Naive thymus-derived CD4-positive, alpha-beta T cell (primary cell): ENCODE measurements at regions not wholly inside any gene's neighbourhood (a gene's known extent, or its start where the extent isn't known, plus 50 kb on each side); places are given as distances from the start of the nearest gene placed in this dataset.

Experiments used
- ATAC-seq: fragments of 150-1000 bp; cut with Tn5 transposase; 2 replicates; pipeline ENCODE4 v1.10.0; 2021; ENCODE audit warnings: mild to moderate bottlenecking, moderate library complexity
- CTCF ChIA-PET: fragments of 350-600 bp; sonication (Branson Sonifier 250); formaldehyde crosslinking; loops from one replicate; lab custom pipeline; 2021; ENCODE audit warnings: antibody characterized with exemption; lab: Charles Lee
- POLR2A ChIA-PET: fragments of 350-600 bp; sonication (Branson Sonifier 250); formaldehyde crosslinking; loops from one replicate; lab custom pipeline; 2021; ENCODE audit warnings: antibody characterized with exemption, inconsistent platforms; lab: Charles Lee
- DNase-seq, 9 donors: peaks; one replicate each; pipeline versions ENCODE4 v3.0.0 to v3.0.0-alpha.2; 2020 to 2022; ENCODE audit warnings: mixed read lengths in 1 of 9
- H3K27ac ChIP-seq: one replicate; pipeline ENCODE4 v1.7.0; 2013; ENCODE audit warnings: mild to moderate bottlenecking, low read depth, low read length, moderate library complexity
- H3K27me3 ChIP-seq, 2 donors: one replicate each; pipeline ENCODE4 v1.7.0; 2013; ENCODE audit warnings: low read length in 2 of 2, mild to moderate bottlenecking in 2 of 2, moderate library complexity in 2 of 2; ENCODE audit not compliant: control insufficient read depth in 2 of 2, insufficient read depth in 2 of 2
- H3K36me3 ChIP-seq, 3 experiments: 1 replicate in 2 of 3; 2 replicates in 1 of 3; pipeline ENCODE4 v1.7.0; 2013; ENCODE audit warnings: low read length in 3 of 3, mild to moderate bottlenecking in 3 of 3, moderate library complexity in 1 of 3; ENCODE audit not compliant: insufficient read depth in 3 of 3, control insufficient read depth in 2 of 3
- H3K4me1 ChIP-seq, 2 donors: one replicate each; pipeline ENCODE4 v1.7.0; 2013; ENCODE audit warnings: low read length in 2 of 2, mild to moderate bottlenecking in 2 of 2, moderate library complexity in 1 of 2; ENCODE audit not compliant: control insufficient read depth in 2 of 2, insufficient read depth in 2 of 2
- H3K4me3 ChIP-seq: 2 replicates; pipeline ENCODE4 v1.7.0; 2013; ENCODE audit warnings: mild to moderate bottlenecking, low read length
- H3K9me3 ChIP-seq, 3 experiments: 1 replicate in 2 of 3; 2 replicates in 1 of 3; pipeline ENCODE4 v1.7.0; 2013; ENCODE audit warnings: low read length in 3 of 3; ENCODE audit not compliant: control insufficient read depth in 2 of 3
- H3K27ac Mint-ChIP-seq, 9 donors: one replicate each; pipeline ENCODE4 v1.8.0; 2020 to 2022; ENCODE audit warnings: mixed read lengths in 9 of 9, mild to moderate bottlenecking in 8 of 9, moderate library complexity in 5 of 9, inconsistent platforms in 2 of 9
- H3K27me3 Mint-ChIP-seq, 5 donors: one replicate each; pipeline ENCODE4 v1.8.0; 2021 to 2022; ENCODE audit warnings: mixed read lengths in 5 of 5, mild to moderate bottlenecking in 1 of 5
- H3K36me3 Mint-ChIP-seq, 5 donors: one replicate each; pipeline ENCODE4 v1.8.0; 2020 to 2022; ENCODE audit warnings: mixed read lengths in 5 of 5, mild to moderate bottlenecking in 3 of 5, inconsistent platforms in 1 of 5
- H3K4me1 Mint-ChIP-seq, 7 donors: one replicate each; pipeline ENCODE4 v1.8.0; 2020 to 2022; ENCODE audit warnings: mixed read lengths in 7 of 7, mild to moderate bottlenecking in 3 of 7, inconsistent platforms in 1 of 7
- H3K4me3 Mint-ChIP-seq, 10 donors: one replicate each; pipeline ENCODE4 v1.8.0; 2020 to 2022; ENCODE audit warnings: mild to moderate bottlenecking in 10 of 10, mixed read lengths in 10 of 10, moderate library complexity in 6 of 10, inconsistent platforms in 2 of 10
- H3K9me3 Mint-ChIP-seq, 11 donors: one replicate each; pipeline ENCODE4 v1.8.0; 2020 to 2022; ENCODE audit warnings: mixed read lengths in 11 of 11, mild to moderate bottlenecking in 4 of 11, inconsistent platforms in 1 of 11, moderate library complexity in 1 of 11
- intact Hi-C, 2 donors: fragments of 100-400 bp; cut with micrococcal nuclease; formaldehyde crosslinking; loops; one replicate each; pipeline ENCODE4 v1.15.1; 2023

- CTCF ChIA-PET: no interaction called here
- Mint-ChIP-seq H3K36me3 (no peaks in the 10 kb centered on the region), H3K9me3 (peaks cover 0 to 3% (median 0%) of the 10 kb centered on the region in 11 donors), H3K4me3 (no peak overlapping the region), H3K27me3 (peaks cover 0 to 3% (median 0%) of the 10 kb centered on the region in 5 donors), H3K4me1 (no peaks in the 10 kb centered on the region), H3K27ac (no peak overlapping the region)
- no peak for DNase-seq
- intact Hi-C loops: no loop called here
- H3K36me3 ChIP-seq: no peaks in the 10 kb centered on the region
- no peak for ATAC-seq
- no peaks in the 10 kb centered on the region for H3K27me3 ChIP-seq
- no peak overlapping the region for H3K4me3 ChIP-seq
- H3K27ac ChIP-seq: no peak overlapping the region
- no peaks in the 10 kb centered on the region for H3K4me1 ChIP-seq
- H3K9me3 ChIP-seq: no peaks in the 10 kb centered on the region
- POLR2A ChIA-PET: no interaction called here
These were observed 200.3 kb upstream of the MPHOSPH6 start for GRCh38 chr16:82370282-82370681.

GRCh38 chr16:82368041-82368440 is 198.0 kb upstream of the MPHOSPH6 start:
- ATAC-seq (no peak), DNase-seq (no peak)
- no peak overlapping the region for H3K27ac Mint-ChIP-seq
- intact Hi-C loops: no loop called here
- ChIA-PET CTCF (interaction anchor here (0.6 kb wide), 1 partner anchor 158 kb away, joined by 3 read pairs; no protein-coding TSS in a partner anchor), POLR2A (no interaction called here)
- Histone ChIP-seq H3K27ac (no peak overlapping the region), H3K4me1 (no peaks in the 10 kb centered on the region), H3K9me3 (no peaks in the 10 kb centered on the region), H3K4me3 (no peak overlapping the region), H3K36me3 (no peaks in the 10 kb centered on the region), H3K27me3 (no peaks in the 10 kb centered on the region)
- H3K36me3 Mint-ChIP-seq: no peaks in the 10 kb centered on the region
- H3K27me3 Mint-ChIP-seq: peaks cover 0 to 6% (median 0%) of the 10 kb centered on the region in 5 donors
- peaks cover 0 to 1% (median 0%) of the 10 kb centered on the region in 11 donors for H3K9me3 Mint-ChIP-seq
- no peak overlapping the region for H3K4me3 Mint-ChIP-seq
- H3K4me1 Mint-ChIP-seq: no peaks in the 10 kb centered on the region

GRCh38 chr16:82366462-82366861 is 196.4 kb upstream of the MPHOSPH6 start:
- Histone ChIP-seq H3K9me3 (no peaks in the 10 kb centered on the region), H3K4me1 (no peaks in the 10 kb centered on the region), H3K36me3 (no peaks in the 10 kb centered on the region), H3K27me3 (no peaks in the 10 kb centered on the region), H3K4me3 (no peak overlapping the region), H3K27ac (no peak overlapping the region)
- ATAC-seq (no peak), DNase-seq (no peak)
- ChIA-PET CTCF (no interaction called here), POLR2A (no interaction called here)
- Mint-ChIP-seq H3K9me3 (peaks cover 0 to 3% (median 0%) of the 10 kb centered on the region in 11 donors), H3K27me3 (peaks cover 0 to 10% (median 6%) of the 10 kb centered on the region in 5 donors), H3K36me3 (no peaks in the 10 kb centered on the region), H3K4me1 (no peaks in the 10 kb centered on the region), H3K27ac (no peak overlapping the region), H3K4me3 (no peak overlapping the region)
- intact Hi-C loops: no loop called here

- ATAC-seq (no peak), DNase-seq (no peak)
- Mint-ChIP-seq H3K27ac (no peak overlapping the region), H3K9me3 (peaks cover 0 to 3% (median 0%) of the 10 kb centered on the region in 11 donors), H3K4me3 (no peak overlapping the region), H3K27me3 (peaks cover 0 to 16% (median 6%) of the 10 kb centered on the region in 5 donors), H3K36me3 (no peaks in the 10 kb centered on the region), H3K4me1 (no peaks in the 10 kb centered on the region)
- Histone ChIP-seq H3K27me3 (no peaks in the 10 kb centered on the region), H3K36me3 (no peaks in the 10 kb centered on the region), H3K4me1 (no peaks in the 10 kb centered on the region), H3K9me3 (no peaks in the 10 kb centered on the region), H3K27ac (no peak overlapping the region), H3K4me3 (no peak overlapping the region)
- ChIA-PET POLR2A (no interaction called here), CTCF (no interaction called here)
- intact Hi-C loops: no loop called here
These were observed 194.7 kb upstream of the MPHOSPH6 start for GRCh38 chr16:82364690-82365089.

- intact Hi-C loops: no loop called here
- CTCF ChIA-PET: no interaction called here
These were observed 193.2 kb upstream of the MPHOSPH6 start for GRCh38 chr16:82363026-82363816.

GRCh38 chr16:82361885-82362284 is 191.9 kb upstream of the MPHOSPH6 start:
- Mint-ChIP-seq H3K4me1 (no peaks in the 10 kb centered on the region), H3K27me3 (peaks cover 0 to 27% (median 11%) of the 10 kb centered on the region in 5 donors), H3K36me3 (peaks cover 0 to 4% (median 0%) of the 10 kb centered on the region in 5 donors), H3K9me3 (peaks cover 0 to 10% (median 0%) of the 10 kb centered on the region in 11 donors), H3K4me3 (no peak overlapping the region), H3K27ac (no peak overlapping the region)
- H3K4me3 ChIP-seq: no peak overlapping the region
- no peak overlapping the region for H3K27ac ChIP-seq
- H3K9me3 ChIP-seq: no peaks in the 10 kb centered on the region
- intact Hi-C loops: no loop called here
- H3K36me3 ChIP-seq: no peaks in the 10 kb centered on the region
- CTCF ChIA-PET: no interaction called here
- H3K4me1 ChIP-seq: no peaks in the 10 kb centered on the region
- no peak for DNase-seq
- POLR2A ChIA-PET: no interaction called here
- ATAC-seq: no peak
- H3K27me3 ChIP-seq: no peaks in the 10 kb centered on the region

More at GRCh38 chr16:82363026-82363816, 193.2 kb upstream of the MPHOSPH6 start:
- Histone ChIP-seq H3K27me3 (no peaks in the 10 kb centered on the region), H3K9me3 (no peaks in the 10 kb centered on the region), H3K36me3 (no peaks in the 10 kb centered on the region), H3K27ac (no peak overlapping the region), H3K4me3 (no peak overlapping the region), H3K4me1 (no peaks in the 10 kb centered on the region)
- no peak overlapping the region for H3K4me3 Mint-ChIP-seq
- peaks cover 0 to 8% (median 0%) of the 10 kb centered on the region in 11 donors for H3K9me3 Mint-ChIP-seq
- H3K4me1 Mint-ChIP-seq: no peaks in the 10 kb centered on the region
- no peak for DNase-seq
- ATAC-seq: no peak
- peaks cover 0 to 24% (median 8%) of the 10 kb centered on the region in 5 donors for H3K27me3 Mint-ChIP-seq
- POLR2A ChIA-PET: no interaction called here
- peaks cover 0 to 4% (median 0%) of the 10 kb centered on the region in 5 donors for H3K36me3 Mint-ChIP-seq
- no peak overlapping the region for H3K27ac Mint-ChIP-seq
